Mammary epithelial cell (primary cell): ENCODE measurements at regions not wholly inside any gene's neighbourhood (a gene's known extent, or its start where the extent isn't known, plus 50 kb on each side); places are given as distances from the start of the nearest gene placed in this dataset.

ENCODE experiments used
- CTCF ChIP-seq, 2 donors: IDR thresholded peaks in 1 of 2; conservative IDR thresholded peaks in 1 of 2; 2 replicates each; pipeline ENCODE4 v1.5.1; 2011 to 2012; ENCODE audit warnings: inconsistent platforms in 2 of 2, low read length in 2 of 2, mild to moderate bottlenecking in 2 of 2, control low read depth in 1 of 2, low read depth in 1 of 2; ENCODE audit not compliant: insufficient read depth in 1 of 2; ENCODE audit errors: extremely low read depth in 1 of 2
- EZH2 ChIP-seq: IDR thresholded peaks from 2 replicates; pipeline ENCODE4 v1.6.1; 2012; ENCODE audit warnings: low read length, inconsistent platforms, borderline replicate concordance

- no peak for TF ChIP-seq CTCF (conservative IDR thresholded peaks at IDR 0.05 in 1 of 2, IDR thresholded peaks at IDR 0.05 in 1 of 2; ENCODE audit: extremely low read depth in 1 of 2, insufficient read depth in 1 of 2, low read depth in 1 of 2, low read length in 2 of 2)
- no peak for TF ChIP-seq EZH2
Measured at GRCh38 chr15:62989366-62990055, 53.0 kb upstream of the TPM1 start.
